ENCODE measurements at regions not wholly inside any gene's neighbourhood (a gene's known extent, or its start where the extent isn't known, plus 50 kb on each side); places are given as distances from the start of the nearest gene placed in this dataset.

- CTCF ChIA-PET (ENCODE audit: low intra/inter-chr PET ratio) = no interaction called here
- H4K20me1 ChIP-seq (replicated peaks; ENCODE audit: control insufficient read depth, insufficient read depth, low read length) = no peaks in the 10 kb centered on the region
- DNase-seq (ENCODE audit: extremely low read depth in 1 of 4, low spot score in 3 of 4) (no peak), FAIRE-seq (no peak), ATAC-seq (no peak)
- 0% methylated on average over 3 of the region's 3 CpGs for WGBS (ENCODE audit: insufficient coverage, low coverage, missing lambda C conversion rate)
- H3K27me3 ChIP-seq (ENCODE audit: control insufficient read depth in 2 of 2, insufficient read depth in 2 of 2, low read length in 2 of 2) = no peaks in the 10 kb centered on the region
- no peak overlapping the region for H3K9ac ChIP-seq (ENCODE audit: insufficient read depth in 1 of 2, low read depth in 2 of 2, low read length in 2 of 2)
- no peak overlapping the region for H3K4me3 ChIP-seq
- no peaks in the 10 kb centered on the region for H3K9me3 ChIP-seq (replicated peaks; ENCODE audit: control insufficient read depth, insufficient read depth, low read depth, low read length)
- in situ Hi-C loops (cut with MboI) = no loop called here
- intact Hi-C loops (cut with micrococcal nuclease) = no loop called here
- no peaks in the 10 kb centered on the region for H3K79me2 ChIP-seq (ENCODE audit: control insufficient read depth, insufficient read depth, low read length)
- BruUV-seq (replicated peaks) = no TSS peak
- H3K36me3 ChIP-seq (ENCODE audit: control insufficient read depth, insufficient read depth, low read length) = no peaks in the 10 kb centered on the region
- H3K4me1 ChIP-seq (replicated peaks in 1 of 2; ENCODE audit: control insufficient read depth in 2 of 2, insufficient read depth in 2 of 2, low read length in 2 of 2) = no peaks in the 10 kb centered on the region
- POLR2A ChIA-PET = no interaction called here
- H3K27ac ChIP-seq (ENCODE audit: extremely low read depth, low read depth, low read length) = no peak overlapping the region
- no peak overlapping the region for H2AFZ ChIP-seq (ENCODE audit: low read depth, low read length)
- no peaks in the 10 kb centered on the region for H3K9me1 ChIP-seq (ENCODE audit: control insufficient read depth, insufficient read depth, low read length)
- no peak overlapping the region for H3K4me2 ChIP-seq (ENCODE audit: insufficient read depth, low read length)
- no peak for TF ChIP-seq CHD7 (IDR thresholded peaks at IDR 0.05; ENCODE audit: low read depth, low read length)
- no peak for TF ChIP-seq THAP12 (CRISPR knock-in tag; IDR thresholded peaks at IDR 0.05)
- no peak for TF ChIP-seq RB1 (IDR thresholded peaks at IDR 0.05; ENCODE audit: low read depth)
- no peak for TF ChIP-seq MNT (conservative IDR thresholded peaks at IDR 0.05)
- no peak for TF ChIP-seq ELK3 (CRISPR knock-in tag; IDR thresholded peaks at IDR 0.05)
Measured at GRCh38 chr1:96464991-96465390, 256.6 kb upstream of the PTBP2 start.
